ENCODE measurements at regions not wholly inside any gene's neighbourhood (a gene's known extent, or its start where the extent isn't known, plus 50 kb on each side); places are given as distances from the start of the nearest gene placed in this dataset.

GRCh38 chr1:224859651-224860050, 69.8 kb upstream of the DNAH14 start:
- no peaks in the 10 kb centered on the region for H3K36me3 ChIP-seq (replicated peaks)
- H3K27me3 ChIP-seq (replicated peaks) = no peaks in the 10 kb centered on the region
- H3K27ac ChIP-seq = no peak overlapping the region
- DNase-seq = no peak
- H3K4me3 ChIP-seq (ENCODE audit: low read depth, low read length) = no peak overlapping the region
- in situ Hi-C loops (cut with HindIII; ENCODE audit: low pct_ligation_motif_present, low sequenced_read_pairs) = loop anchor here (25.0 kb wide), 1 partner anchor 347 kb away; no protein-coding TSS in a partner anchor
- no peak for TF ChIP-seq CTCF (IDR thresholded peaks at IDR 0.05; ENCODE audit: low read depth, low read length, missing control alignments)

DNA sequence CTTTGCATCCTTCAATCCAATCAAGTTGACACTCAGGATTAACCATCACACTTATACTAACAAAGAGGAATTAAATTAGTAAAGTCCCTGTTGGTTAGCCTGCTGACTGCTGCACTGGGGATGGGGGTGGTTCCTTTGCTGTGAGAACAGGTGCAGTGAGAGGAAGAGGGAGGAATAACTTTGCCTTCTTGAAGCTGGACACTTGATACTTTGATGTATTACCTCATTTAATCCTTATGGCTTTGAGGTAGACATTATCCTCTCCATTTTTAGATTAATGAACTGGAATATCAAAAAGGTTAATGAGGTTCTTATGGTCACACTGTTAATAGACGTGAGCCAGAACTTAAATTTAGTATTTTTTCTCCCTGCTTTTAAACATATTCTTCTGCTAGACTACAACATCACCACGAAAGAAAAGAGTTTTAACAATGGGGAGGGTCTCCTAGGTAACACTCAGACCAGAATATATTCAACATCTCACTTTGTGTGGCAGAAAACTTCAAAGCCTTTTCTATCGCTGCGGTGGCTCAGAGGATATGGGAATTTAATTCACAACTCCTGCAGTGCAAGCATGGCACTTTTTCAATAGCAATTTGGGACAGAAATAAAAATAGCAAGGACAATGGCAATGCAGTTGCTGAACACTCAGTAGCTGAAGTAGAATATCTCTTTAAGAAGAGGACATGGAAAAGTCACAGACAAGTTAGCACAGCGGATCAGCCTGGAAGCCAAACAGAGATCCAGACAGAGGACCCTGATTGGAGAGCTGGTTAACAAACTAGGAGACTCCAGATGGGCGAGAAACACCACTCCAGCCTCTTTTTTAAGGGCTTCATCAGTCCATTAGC, 68.8 kb upstream of the DNAH14 start:
- Histone ChIP-seq H3K27ac (no peak overlapping the region), H3K4me3 (ENCODE audit: low read depth, low read length) (no peak overlapping the region), H3K36me3 (replicated peaks) (no peaks in the 10 kb centered on the region), H3K27me3 (replicated peaks) (no peaks in the 10 kb centered on the region)
- in situ Hi-C loops (cut with HindIII; ENCODE audit: low pct_ligation_motif_present, low sequenced_read_pairs) = loop anchor here (25.0 kb wide), 1 partner anchor 348 kb away; no protein-coding TSS in a partner anchor
- no peak for DNase-seq
- no peak for TF ChIP-seq CTCF (IDR thresholded peaks at IDR 0.05; ENCODE audit: low read depth, low read length, missing control alignments)

GRCh38 chr1:224861339-224861716, 68.1 kb upstream of the DNAH14 start:
- Histone ChIP-seq H3K27ac (no peak overlapping the region), H3K36me3 (replicated peaks) (no peaks in the 10 kb centered on the region), H3K4me3 (ENCODE audit: low read depth, low read length) (no peak overlapping the region), H3K27me3 (replicated peaks) (no peaks in the 10 kb centered on the region)
- in situ Hi-C loops (cut with HindIII; ENCODE audit: low pct_ligation_motif_present, low sequenced_read_pairs) = loop anchor here (25.0 kb wide), 1 partner anchor 349 kb away; no protein-coding TSS in a partner anchor
- no peak for DNase-seq
- no peak for TF ChIP-seq CTCF (IDR thresholded peaks at IDR 0.05; ENCODE audit: low read depth, low read length, missing control alignments)

- Histone ChIP-seq H3K36me3 (replicated peaks) (no peaks in the 10 kb centered on the region), H3K27ac (no peak overlapping the region), H3K27me3 (replicated peaks) (no peaks in the 10 kb centered on the region), H3K4me3 (ENCODE audit: low read depth, low read length) (no peak overlapping the region)
- no peak for TF ChIP-seq CTCF (IDR thresholded peaks at IDR 0.05; ENCODE audit: low read depth, low read length, missing control alignments)
- in situ Hi-C loops (cut with HindIII; ENCODE audit: low pct_ligation_motif_present, low sequenced_read_pairs) = loop anchor here (25.0 kb wide), 1 partner anchor 351 kb away; no protein-coding TSS in a partner anchor
- no peak for DNase-seq
Measured at GRCh38 chr1:224863486-224863885, 66.0 kb upstream of the DNAH14 start.

DNA sequence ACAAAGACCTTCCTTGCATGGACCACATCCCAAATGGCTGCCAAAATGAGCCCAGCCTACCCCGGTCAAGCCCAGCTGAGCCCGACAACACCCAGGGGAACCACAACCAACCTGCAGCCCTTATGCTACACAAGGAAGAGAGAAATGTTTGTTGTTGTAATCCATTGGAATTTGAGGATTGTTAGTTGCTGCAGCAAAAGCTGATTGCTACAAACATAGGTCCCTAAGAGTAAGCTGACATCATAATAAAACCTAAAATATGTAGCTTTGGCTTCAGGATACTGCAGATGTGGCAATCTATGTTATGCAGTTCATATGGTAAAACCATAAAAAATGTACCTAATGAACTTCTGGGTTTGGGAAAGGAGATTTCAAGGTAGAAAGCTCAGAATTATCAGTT, 65.5 kb upstream of the DNAH14 start:
- Histone ChIP-seq H3K27me3 (replicated peaks) (no peaks in the 10 kb centered on the region), H3K36me3 (replicated peaks) (no peaks in the 10 kb centered on the region), H3K27ac (no peak overlapping the region), H3K4me3 (ENCODE audit: low read depth, low read length) (no peak overlapping the region)
- TF ChIP-seq CTCF (IDR thresholded peaks at IDR 0.05; ENCODE audit: low read depth, low read length, missing control alignments) = no peak
- in situ Hi-C loops (cut with HindIII; ENCODE audit: low pct_ligation_motif_present, low sequenced_read_pairs) = loop anchor here (25.0 kb wide), 1 partner anchor 352 kb away; no protein-coding TSS in a partner anchor
- no peak for DNase-seq

Measured in brain microvascular endothelial cell (primary cell).